Loucy (cell line): ENCODE measurements at regions not wholly inside any gene's neighbourhood (a gene's known extent, or its start where the extent isn't known, plus 50 kb on each side); places are given as distances from the start of the nearest gene placed in this dataset.

Experiments used
- H2AFZ ChIP-seq: fragments of 200-600 bp; sonication (generic); 2 replicates; pipeline ENCODE4 v1.6.0; 2016; ENCODE audit warnings: antibody characterized with exemption, mild to moderate bottlenecking, low read length, moderate library complexity
- H3F3A ChIP-seq: fragments of 200-600 bp; 2 replicates; pipeline ENCODE4 v1.6.0; 2016; ENCODE audit warnings: antibody characterized with exemption, low read depth, mild to moderate bottlenecking
- H3K27me3 ChIP-seq: fragments of 200-600 bp; sonication (generic); 2 replicates; pipeline ENCODE4 v1.6.1; 2014; ENCODE audit warnings: low read length, mild to moderate bottlenecking; ENCODE audit not compliant: insufficient read depth, poor library complexity, severe bottlenecking
- H3K36me3 ChIP-seq: fragments of 200-600 bp; sonication (generic); 2 replicates; pipeline ENCODE4 v1.6.1; 2016; ENCODE audit warnings: low read length; ENCODE audit not compliant: insufficient read depth
- H3K4me1 ChIP-seq: fragments of 200-600 bp; sonication (generic); 2 replicates; pipeline ENCODE4 v1.5.1; 2014; ENCODE audit warnings: low read length, mild to moderate bottlenecking; ENCODE audit not compliant: insufficient read depth, poor library complexity, severe bottlenecking
- H3K4me2 ChIP-seq: fragments of 200-600 bp; sonication (generic); 2 replicates; pipeline ENCODE4 v1.6.0; 2014; ENCODE audit warnings: antibody characterized with exemption, low read length, low read depth, mild to moderate bottlenecking; ENCODE audit not compliant: poor library complexity, severe bottlenecking
- H3K4me3 ChIP-seq: fragments of 200-600 bp; sonication (generic); 2 replicates; pipeline ENCODE4 v1.5.1; 2014; ENCODE audit warnings: low read length, mild to moderate bottlenecking, mixed read lengths; ENCODE audit not compliant: poor library complexity, severe bottlenecking
- H3K79me2 ChIP-seq: fragments of 200-600 bp; sonication (generic); 2 replicates; pipeline ENCODE4 v1.6.1; 2014; ENCODE audit warnings: low read length; ENCODE audit not compliant: insufficient read depth
- H3K9ac ChIP-seq: fragments of 200-600 bp; sonication (generic); 2 replicates; pipeline ENCODE4 v1.6.0; 2014; ENCODE audit warnings: mild to moderate bottlenecking, low read depth, low read length, moderate library complexity; ENCODE audit not compliant: poor library complexity, severe bottlenecking
- H3K9me2 ChIP-seq: fragments of 200-600 bp; sonication (generic); replicated peaks from 2 replicates; pipeline ENCODE4 v1.6.1; 2016; ENCODE audit warnings: low read depth, low read length, mixed read lengths
- H3K9me3 ChIP-seq: fragments of 200-600 bp; sonication (generic); 2 replicates; pipeline ENCODE4 v1.6.1; 2014; ENCODE audit warnings: mild to moderate bottlenecking, antibody characterized with exemption, low read length, low read depth; ENCODE audit not compliant: insufficient read depth
- H4K20me1 ChIP-seq: fragments of 200-600 bp; sonication (generic); 2 replicates; pipeline ENCODE4 v1.6.0; 2014; ENCODE audit warnings: antibody characterized with exemption, low read length, mild to moderate bottlenecking; ENCODE audit not compliant: insufficient read depth, poor library complexity, severe bottlenecking
- EZH2phosphoT487 ChIP-seq: fragments of 200-600 bp; IDR thresholded peaks from 2 replicates; pipeline ENCODE4 v1.6.1; 2018; ENCODE audit warnings: antibody characterized with exemption, mild to moderate bottlenecking, moderate library complexity, borderline replicate concordance
- TF ChIP-seq, protein P1 (sequence below): fragments of 200-600 bp; sonication (generic); conservative IDR thresholded peaks from 2 replicates; pipeline ENCODE4 v1.5.1; 2014; ENCODE audit warnings: mild to moderate bottlenecking, antibody characterized with exemption, low read length

DNA sequence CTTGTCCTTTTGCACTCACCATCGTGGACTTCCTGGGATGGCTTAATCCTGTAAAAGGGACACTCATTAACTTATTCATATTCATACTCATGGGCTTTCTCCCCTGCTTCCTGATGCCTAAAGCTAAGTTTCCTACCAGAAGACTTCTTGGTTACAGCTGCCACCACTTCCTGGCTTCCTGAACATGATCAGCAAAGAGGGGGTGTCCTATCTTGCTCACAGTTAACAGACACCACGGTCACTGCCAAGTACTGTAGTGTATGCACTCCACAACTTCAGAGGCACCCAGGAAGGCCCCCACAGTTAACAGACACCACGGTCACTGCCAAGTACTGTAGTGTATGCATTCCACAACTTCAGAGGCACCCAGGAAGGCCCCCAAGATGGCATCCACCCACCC lies 177.8 kb downstream of the SIPA1L2 start:
- peak overlapping the region; percentile 69 for H3K4me2 ChIP-seq
- TF ChIP-seq, protein P1, sequence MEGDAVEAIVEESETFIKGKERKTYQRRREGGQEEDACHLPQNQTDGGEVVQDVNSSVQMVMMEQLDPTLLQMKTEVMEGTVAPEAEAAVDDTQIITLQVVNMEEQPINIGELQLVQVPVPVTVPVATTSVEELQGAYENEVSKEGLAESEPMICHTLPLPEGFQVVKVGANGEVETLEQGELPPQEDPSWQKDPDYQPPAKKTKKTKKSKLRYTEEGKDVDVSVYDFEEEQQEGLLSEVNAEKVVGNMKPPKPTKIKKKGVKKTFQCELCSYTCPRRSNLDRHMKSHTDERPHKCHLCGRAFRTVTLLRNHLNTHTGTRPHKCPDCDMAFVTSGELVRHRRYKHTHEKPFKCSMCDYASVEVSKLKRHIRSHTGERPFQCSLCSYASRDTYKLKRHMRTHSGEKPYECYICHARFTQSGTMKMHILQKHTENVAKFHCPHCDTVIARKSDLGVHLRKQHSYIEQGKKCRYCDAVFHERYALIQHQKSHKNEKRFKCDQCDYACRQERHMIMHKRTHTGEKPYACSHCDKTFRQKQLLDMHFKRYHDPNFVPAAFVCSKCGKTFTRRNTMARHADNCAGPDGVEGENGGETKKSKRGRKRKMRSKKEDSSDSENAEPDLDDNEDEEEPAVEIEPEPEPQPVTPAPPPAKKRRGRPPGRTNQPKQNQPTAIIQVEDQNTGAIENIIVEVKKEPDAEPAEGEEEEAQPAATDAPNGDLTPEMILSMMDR, result no peak
- TF ChIP-seq EZH2phosphoT487, result no peak

DNA sequence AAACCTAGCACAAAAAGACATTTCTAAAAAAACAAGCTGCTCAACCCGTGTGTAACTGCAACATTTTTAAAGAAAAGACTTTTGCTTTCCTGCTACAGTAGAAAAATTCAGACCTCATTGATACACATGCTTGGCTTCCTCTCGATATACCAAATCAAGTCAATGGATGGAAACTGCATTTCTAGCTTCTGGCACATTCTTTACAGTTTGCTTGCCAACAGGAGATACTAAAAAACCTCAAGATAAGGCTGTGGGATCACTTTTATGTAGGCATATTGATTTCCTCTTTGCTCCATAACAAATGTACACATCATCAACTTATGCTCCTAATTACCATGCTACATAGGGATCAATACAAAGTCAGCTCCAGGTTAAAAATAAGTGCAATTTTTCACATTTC lies 178.4 kb downstream of the SIPA1L2 start:
- Histone ChIP-seq H4K20me1 (no peaks in the 10 kb centered on the region), H3K79me2 (no peaks in the 10 kb centered on the region), H3K9me3 (no peaks in the 10 kb centered on the region), H3K4me1 (peaks cover 32% of the 10 kb centered on the region), H3K9me2 (no peaks in the 10 kb centered on the region), H2AFZ (0 out of 2 replicates have a peak overlapping the region, but pooled peaks have one; percentile 7), H3K9ac (peak overlapping the region; percentile 21), H3K36me3 (no peaks in the 10 kb centered on the region), H3K4me2 (peak overlapping the region; percentile 69), H3K4me3 (peak overlapping the region; percentile 37), H3K27me3 (no peaks in the 10 kb centered on the region), H3F3A (peaks cover 2% of the 10 kb centered on the region; the same call in 1 of the 2 replicates)
- TF ChIP-seq EZH2phosphoT487, result no peak
- TF ChIP-seq, protein P1, result no peak

More for the DNA sequence above, 177.8 kb downstream of the SIPA1L2 start:
- Histone ChIP-seq H3K9me2 (no peaks in the 10 kb centered on the region), H3K4me1 (peaks cover 39% of the 10 kb centered on the region), H3K9me3 (no peaks in the 10 kb centered on the region), H3K4me3 (peak overlapping the region; percentile 37), H3K36me3 (no peaks in the 10 kb centered on the region), H3K79me2 (no peaks in the 10 kb centered on the region), H3F3A (peaks cover 2% of the 10 kb centered on the region; the same call in 1 of the 2 replicates), H3K27me3 (no peaks in the 10 kb centered on the region), H3K9ac (peak overlapping the region; percentile 21), H4K20me1 (no peaks in the 10 kb centered on the region), H2AFZ (0 out of 2 replicates have a peak overlapping the region, but pooled peaks have one; percentile 7)

DNA sequence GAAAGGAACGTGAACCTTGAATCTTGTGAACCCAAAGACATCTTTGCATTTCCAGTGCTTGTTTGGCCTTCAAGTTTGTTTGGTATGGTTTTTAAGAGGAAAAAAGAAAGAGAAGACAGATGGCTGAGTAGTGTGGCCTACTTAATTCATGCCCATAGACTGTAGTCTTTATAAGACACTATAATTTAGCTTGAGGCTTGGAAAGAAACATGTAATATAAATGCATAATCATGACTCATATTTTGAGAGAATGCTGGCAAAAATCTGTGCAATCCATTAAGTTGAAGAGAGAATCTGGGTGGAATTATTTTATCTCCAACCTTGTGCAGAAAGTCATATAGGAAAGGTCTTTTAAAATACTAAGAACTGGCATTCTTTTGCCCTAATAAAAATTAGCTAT lies 179.3 kb downstream of the SIPA1L2 start:
- H3K4me2 ChIP-seq, result no peak overlapping the region
- H3K79me2 ChIP-seq, result no peaks in the 10 kb centered on the region
- 0 out of 2 replicates have a peak, but pooled peaks cover 2% of the 10 kb centered on the region for H3F3A ChIP-seq
- no peak overlapping the region for H3K4me3 ChIP-seq
- H3K27me3 ChIP-seq, result no peaks in the 10 kb centered on the region
- no peaks in the 10 kb centered on the region for H4K20me1 ChIP-seq
- peaks cover 32% of the 10 kb centered on the region for H3K4me1 ChIP-seq
- no peak overlapping the region for H2AFZ ChIP-seq
- no peak overlapping the region for H3K9ac ChIP-seq
- H3K36me3 ChIP-seq, result peaks cover under 1% of the 10 kb centered on the region; the same call in 1 of the 2 replicates
- H3K9me3 ChIP-seq, result no peaks in the 10 kb centered on the region
- no peaks in the 10 kb centered on the region for H3K9me2 ChIP-seq
- TF ChIP-seq, protein P1, result no peak
- TF ChIP-seq EZH2phosphoT487, result no peak
